NCI-H2196 treated with DMSO at 0.1 percent for 48 hours (cell line): ENCODE measurements at regions not wholly inside any gene's neighbourhood (a gene's known extent, or its start where the extent isn't known, plus 50 kb on each side); places are given as distances from the start of the nearest gene placed in this dataset.

Experiments
- DNase-seq: peaks from one replicate; lab custom pipeline; 2025; ENCODE audit not compliant: unreplicated experiment; lab: John Stamatoyannopoulos, UW

GRCh38 chr22:22799561-22799960 is 88.1 kb upstream of the IGLL5 start:
- no peak for DNase-seq

GRCh38 chr22:22800716-22801115 is 86.9 kb upstream of the IGLL5 start:
- no peak for DNase-seq

GRCh38 chr22:22802339-22802970 is 85.2 kb upstream of the IGLL5 start:
- no peak for DNase-seq

GRCh38 chr22:22803285-22803853 is 84.2 kb upstream of the IGLL5 start:
- DNase-seq, result no peak

- DNase-seq, result no peak
Observed at GRCh38 chr22:22810018-22810427, 77.6 kb upstream of the IGLL5 start.

GRCh38 chr22:22810471-22810870 is 77.1 kb upstream of the IGLL5 start:
- DNase-seq, result no peak

GRCh38 chr22:22811016-22812009 is 76.3 kb upstream of the IGLL5 start:
- DNase-seq, result no peak

GRCh38 chr22:22812031-22812905 is 75.3 kb upstream of the IGLL5 start:
- no peak for DNase-seq

- DNase-seq, result no peak
Observed at GRCh38 chr22:22813126-22814075, 74.2 kb upstream of the IGLL5 start.

- no peak for DNase-seq
Observed at GRCh38 chr22:22814666-22815396, 72.8 kb upstream of the IGLL5 start.

GRCh38 chr22:22815397-22816170 is 72.0 kb upstream of the IGLL5 start:
- DNase-seq, result no peak

GRCh38 chr22:22816171-22816514 is 71.5 kb upstream of the IGLL5 start:
- DNase-seq, result no peak

- no peak for DNase-seq
Observed at GRCh38 chr22:22816766-22817410, 70.7 kb upstream of the IGLL5 start.

- no peak for DNase-seq
Observed at GRCh38 chr22:22817468-22818201, 70.0 kb upstream of the IGLL5 start.

- DNase-seq, result no peak
Observed at GRCh38 chr22:22818202-22818538, 69.4 kb upstream of the IGLL5 start.

GRCh38 chr22:22818861-22819855 is 68.5 kb upstream of the IGLL5 start:
- DNase-seq, result no peak
